Activated naive CD4-positive, alpha-beta T cell treated with Interleukin-2 at 50 U/mL for 16 hours (primary cell): ENCODE measurements at regions not wholly inside any gene's neighbourhood (a gene's known extent, or its start where the extent isn't known, plus 50 kb on each side); places are given as distances from the start of the nearest gene placed in this dataset.
"Not testable (repeated sequence)": the region's sequence is repeated elsewhere in the genome, so short reads cannot be mapped to it uniquely, and the experiment has no call there.

Source experiments
- DNase-seq: peaks from one replicate; pipeline ENCODE4 v3.0.0-alpha.2; 2020

- DNase-seq: no peak
These were observed 66.6 kb downstream of the LACC1 start for GRCh38 chr13:43946281-43946680.

- no peak for DNase-seq
These were observed 68.3 kb downstream of the LACC1 start for GRCh38 chr13:43947897-43948458.

GRCh38 chr13:43953370-43953769, 73.7 kb downstream of the LACC1 start:
- DNase-seq: no peak

- DNase-seq: not testable (repeated sequence)
These were observed 77.3 kb downstream of the LACC1 start for GRCh38 chr13:43956975-43957374.

GRCh38 chr13:43959291-43959690, 79.6 kb downstream of the LACC1 start:
- no peak for DNase-seq

GRCh38 chr13:43961909-43962308, 82.2 kb downstream of the LACC1 start:
- no peak for DNase-seq

- no peak for DNase-seq
These were observed 84.0 kb downstream of the LACC1 start for GRCh38 chr13:43963726-43964125.

GRCh38 chr13:43964698-43965458, 85.2 kb downstream of the LACC1 start:
- DNase-seq: no peak

- DNase-seq: no peak
These were observed 85.7 kb downstream of the LACC1 start for GRCh38 chr13:43965459-43965845.

- not testable (repeated sequence) for DNase-seq
These were observed 88.7 kb downstream of the LACC1 start for GRCh38 chr13:43968251-43968942.

- DNase-seq: not testable (repeated sequence)
These were observed 89.4 kb downstream of the LACC1 start for GRCh38 chr13:43968943-43969690.

- DNase-seq: not testable (repeated sequence)
These were observed 90.2 kb downstream of the LACC1 start for GRCh38 chr13:43969919-43970318.

- DNase-seq: not testable (repeated sequence)
These were observed 91.0 kb downstream of the LACC1 start for GRCh38 chr13:43970520-43971242.

GRCh38 chr13:43971324-43971723, 91.6 kb downstream of the LACC1 start:
- DNase-seq: not testable (repeated sequence)

GRCh38 chr13:43977911-43978310, 98.2 kb downstream of the LACC1 start:
- DNase-seq: no peak

GRCh38 chr13:43978688-43979087, 99.0 kb downstream of the LACC1 start:
- no peak for DNase-seq

- DNase-seq: no peak
These were observed 99.8 kb downstream of the LACC1 start for GRCh38 chr13:43979492-43979891.

- DNase-seq: no peak
These were observed 100.9 kb downstream of the LACC1 start for GRCh38 chr13:43980587-43980986.

GRCh38 chr13:43981091-43981490, 101.4 kb downstream of the LACC1 start:
- DNase-seq: no peak

GRCh38 chr13:43981512-43982301, 102.0 kb downstream of the LACC1 start:
- no peak for DNase-seq

GRCh38 chr13:43983373-43983772, 103.7 kb downstream of the LACC1 start:
- no peak for DNase-seq

GRCh38 chr13:43984292-43984691, 104.6 kb downstream of the LACC1 start:
- no peak for DNase-seq
